K562 (cell line): ENCODE measurements at regions not wholly inside any gene's neighbourhood (a gene's known extent, or its start where the extent isn't known, plus 50 kb on each side); places are given as distances from the start of the nearest gene placed in this dataset.

ENCODE experiments used
- E2F5 ChIP-seq: sonication (generic); formaldehyde crosslinking; IDR thresholded peaks from 2 replicates; pipeline ENCODE4 v1.8.0; 2022; ENCODE audit warnings: mild to moderate bottlenecking, missing genetic modification reagents
- RB1 ChIP-seq: fragments of 450-650 bp; IDR thresholded peaks from 2 replicates; pipeline ENCODE4 v1.6.1; 2017; ENCODE audit warnings: low read depth, mild to moderate bottlenecking
- SUPT5H ChIP-seq: fragments of 450-650 bp; IDR thresholded peaks from 2 replicates; pipeline ENCODE4 v1.6.1; 2016
- USF2 ChIP-seq: sonication (generic); formaldehyde crosslinking; IDR thresholded peaks from 2 replicates; pipeline ENCODE4 v1.5.0; 2020; ENCODE audit warnings: missing genetic modification reagents
- ZNF778 ChIP-seq: fragments of 450-650 bp; formaldehyde crosslinking; IDR thresholded peaks from 2 replicates; pipeline ENCODE4 v1.4.0; 2020; ENCODE audit warnings: mild to moderate bottlenecking, moderate library complexity

DNA sequence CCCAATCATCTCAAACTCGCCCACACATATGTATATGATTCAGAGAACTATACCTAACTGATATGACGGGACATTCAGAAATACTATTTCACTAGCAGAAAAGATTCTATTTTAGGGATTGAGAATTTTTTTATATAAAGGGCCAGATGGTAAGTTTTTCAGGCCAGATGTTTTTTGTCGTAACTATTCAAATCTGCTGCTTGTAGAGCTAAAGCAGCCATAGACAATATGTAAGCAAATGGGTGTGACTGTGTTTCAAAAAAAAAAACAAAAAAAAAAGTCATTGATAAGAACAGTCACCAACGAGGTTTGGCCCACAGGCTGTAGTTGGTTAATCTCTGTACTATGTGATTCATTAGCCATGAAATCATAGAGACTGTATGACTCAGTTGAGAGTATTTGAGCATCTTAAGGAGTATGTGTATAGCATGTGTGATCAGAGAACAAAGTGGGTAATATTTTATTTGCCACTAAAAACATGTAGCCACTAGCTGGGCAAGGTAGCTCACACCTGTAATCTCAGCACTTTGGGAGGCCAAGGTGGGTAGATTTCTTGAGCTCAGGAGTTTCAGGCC is 2724.7 kb downstream of the PCDH9 start:
- TF ChIP-seq RB1 (no peak), E2F5 (no peak), SUPT5H (no peak), ZNF778 (CRISPR knock-in tag) (no peak), USF2 (CRISPR knock-in tag) (no peak)
